A549 (cell line): ENCODE measurements at regions not wholly inside any gene's neighbourhood (a gene's known extent, or its start where the extent isn't known, plus 50 kb on each side); places are given as distances from the start of the nearest gene placed in this dataset.

Experiments
- ATAC-seq, 2 experiments: fragments of 200-7000 bp in 1 of 2; fragments of >200 bp in 1 of 2; cut with Nextera tagmentation in 1 of 2; cut with Tn5 transposase in 1 of 2; 3 replicates each; pipeline versions ENCODE4 v1.8.0 to v1.9.1; 2018 to 2020; ENCODE audit warnings: mild to moderate bottlenecking in 1 of 2, moderate library complexity in 1 of 2
- CTCF ChIA-PET: fragments of 300-600 bp; sonication (Branson Sonifier 250); formaldehyde crosslinking; extraction: SDS; loops from one replicate; lab custom pipeline; 2021; ENCODE audit warnings: antibody characterized with exemption, inconsistent platforms; lab: Yijun Ruan, JAX
- POLR2A ChIA-PET: fragments of 350-600 bp; formaldehyde crosslinking; extraction: SDS; loops from one replicate; lab custom pipeline; 2021; ENCODE audit warnings: antibody characterized with exemption, inconsistent platforms; lab: Yijun Ruan, JAX
- DNase-seq, 2 experiments: peaks; one replicate each; pipeline versions ENCODE4 v3.0.0 to v3.0.0-alpha.2; 2011 to 2016; ENCODE audit warnings: low read depth in 1 of 2, low spot score in 1 of 2
- FAIRE-seq: peaks from 2 replicates; lab custom pipeline; 2011; peaks lifted over from hg19 to GRCh38; lab: Jason Lieb, UNC
- H3K27ac ChIP-seq, 2 experiments: fragments of >200 bp; sonication (Bioruptor Twin); formaldehyde crosslinking; 3 replicates each; pipeline ENCODE4 v1.5.1; 2016 to 2017
- H3K4me1 ChIP-seq: fragments of >200 bp; sonication (Bioruptor Twin); formaldehyde crosslinking; 3 replicates; pipeline ENCODE4 v1.6.1; 2016
- H3K4me2 ChIP-seq: fragments of >200 bp; sonication (Bioruptor Twin); formaldehyde crosslinking; 3 replicates; pipeline ENCODE4 v1.6.1; 2016
- H3K4me3 ChIP-seq: fragments of >200 bp; sonication (Bioruptor Twin); formaldehyde crosslinking; 3 replicates; pipeline ENCODE4 v1.5.1; 2016
- H3K9me3 ChIP-seq: fragments of >200 bp; sonication (Bioruptor Twin); formaldehyde crosslinking; 3 replicates; pipeline ENCODE4 v1.6.1; 2016
- ATOH8 ChIP-seq: fragments of 250-450 bp; sonication (Bioruptor Pico); IDR thresholded peaks from 2 replicates; pipeline ENCODE4 v1.5.0; 2020; ENCODE audit warnings: low read depth, mild to moderate bottlenecking, moderate library complexity
- BHLHE40 ChIP-seq: IDR thresholded peaks from 2 replicates; pipeline ENCODE4 v1.6.1; 2012; ENCODE audit warnings: low read depth, low read length, inconsistent platforms
- CBX2 ChIP-seq: fragments of 200-600 bp; sonication (generic); IDR thresholded peaks from 2 replicates; pipeline ENCODE4 v1.6.1; 2016; ENCODE audit warnings: low read depth, mild to moderate bottlenecking, borderline replicate concordance
- CHD4 ChIP-seq: fragments of 200-600 bp; sonication (generic); IDR thresholded peaks from 2 replicates; pipeline ENCODE4 v1.6.1; 2016; ENCODE audit warnings: antibody characterized with exemption, mild to moderate bottlenecking, borderline replicate concordance
- E2F6 ChIP-seq: IDR thresholded peaks from 2 replicates; pipeline ENCODE4 v1.6.1; 2012; ENCODE audit warnings: low read depth, borderline replicate concordance
- EHMT2 ChIP-seq: fragments of 200-600 bp; sonication (generic); IDR thresholded peaks from 2 replicates; pipeline ENCODE4 v1.6.1; 2016; ENCODE audit warnings: antibody characterized with exemption, low read depth, mild to moderate bottlenecking, moderate library complexity
- ELK1 ChIP-seq: fragments of 150-350 bp; IDR thresholded peaks from 2 replicates; pipeline ENCODE4 v1.6.1; 2014; ENCODE audit warnings: low read depth, mild to moderate bottlenecking, low read length
- FOSL2 ChIP-seq, 2 experiments: fragments of 450-650 bp in 1 of 2; fragments of >200 bp in 1 of 2; sonication (Bioruptor Twin) in 1 of 2; formaldehyde crosslinking; IDR thresholded peaks; 2 replicates each; pipeline versions ENCODE4 v1.5.0 to v1.6.1; 2016 to 2020; ENCODE audit warnings: mild to moderate bottlenecking in 1 of 2, moderate library complexity in 1 of 2
- HDAC2 ChIP-seq: fragments of 200-600 bp; sonication (generic); IDR thresholded peaks from 2 replicates; pipeline ENCODE4 v1.6.1; 2016
- HEYL ChIP-seq: fragments of 250-450 bp; sonication (Bioruptor Pico); IDR thresholded peaks from 2 replicates; pipeline ENCODE4 v1.8.0; 2021; ENCODE audit warnings: mild to moderate bottlenecking, moderate library complexity
- HMGXB4 ChIP-seq: fragments of 250-450 bp; sonication (Bioruptor Pico); IDR thresholded peaks from 2 replicates; pipeline ENCODE4 v1.5.0; 2021; ENCODE audit warnings: mild to moderate bottlenecking, moderate library complexity, borderline replicate concordance
- JUNB ChIP-seq: fragments of >200 bp; sonication (Bioruptor Twin); formaldehyde crosslinking; IDR thresholded peaks from 2 replicates; pipeline ENCODE4 v1.6.1; 2016
- MAFK ChIP-seq: fragments of 450-650 bp; IDR thresholded peaks from 2 replicates; pipeline ENCODE4 v1.6.1; 2014; ENCODE audit not compliant: partially characterized antibody
- MAX ChIP-seq: IDR thresholded peaks from 2 replicates; pipeline ENCODE4 v1.6.1; 2012
- MAZ ChIP-seq: fragments of 150-350 bp; IDR thresholded peaks from 2 replicates; pipeline ENCODE4 v1.6.1; 2014; ENCODE audit warnings: antibody characterized with exemption, low read depth, low read length, borderline replicate concordance
- MYC ChIP-seq: IDR thresholded peaks from 2 replicates; pipeline ENCODE4 v1.6.1; 2012; ENCODE audit warnings: mild to moderate bottlenecking, inconsistent platforms, low read length, improper control_type of control experiment, borderline replicate concordance
- NFE2L2 ChIP-seq: fragments of 150-350 bp; conservative IDR thresholded peaks from 2 replicates; pipeline ENCODE4 v1.6.1; 2014; ENCODE audit warnings: low read length
- RAD21 ChIP-seq, 2 experiments: fragments of >200 bp in 1 of 2; sonication (Bioruptor Twin) in 1 of 2; formaldehyde crosslinking in 1 of 2; IDR thresholded peaks in 1 of 2; conservative IDR thresholded peaks in 1 of 2; 2 replicates in 1 of 2; 3 replicates in 1 of 2; pipeline ENCODE4 v1.6.1; 2012 to 2018; ENCODE audit warnings: inconsistent platforms in 1 of 2
- RCOR1 ChIP-seq: fragments of 150-350 bp; IDR thresholded peaks from 2 replicates; pipeline ENCODE4 v1.6.1; 2014; ENCODE audit warnings: antibody characterized with exemption, low read length, low read depth
- REST ChIP-seq: fragments of 200-600 bp; sonication (generic); IDR thresholded peaks from 2 replicates; pipeline ENCODE4 v1.6.1; 2016; ENCODE audit warnings: antibody characterized with exemption, mild to moderate bottlenecking, moderate library complexity
- RFX5 ChIP-seq: fragments of 450-650 bp; IDR thresholded peaks from 2 replicates; pipeline ENCODE4 v1.7.1; 2014; ENCODE audit warnings: antibody characterized with exemption, mild to moderate bottlenecking, moderate library complexity
- SMC3 ChIP-seq: fragments of >200 bp; sonication (Bioruptor Twin); formaldehyde crosslinking; IDR thresholded peaks from 3 replicates; pipeline ENCODE4 v1.6.1; 2018; ENCODE audit warnings: inconsistent platforms
- TFCP2L1 ChIP-seq: fragments of 250-450 bp; sonication (Bioruptor Pico); IDR thresholded peaks from 2 replicates; pipeline ENCODE4 v1.5.0; 2021; ENCODE audit warnings: mild to moderate bottlenecking
- USF2 ChIP-seq: fragments of 450-650 bp; IDR thresholded peaks from 2 replicates; pipeline ENCODE4 v1.6.1; 2014; ENCODE audit warnings: antibody characterized with exemption
- ZNF302 ChIP-seq: fragments of 250-450 bp; sonication (Bioruptor Pico); IDR thresholded peaks from 2 replicates; pipeline ENCODE4 v1.9.0; 2021; ENCODE audit warnings: inconsistent platforms, mild to moderate bottlenecking, moderate library complexity
- WGBS: methylation state at CpG from one replicate; pipeline ENCODE4 v1.1.6; 2017; ENCODE audit errors: missing lambda C conversion rate; 5-methylcytosine and 5-hydroxymethylcytosine counted together

GRCh38 chr5:113950186-113950585 lies 411.7 kb upstream of the KCNN2 start (continued):
- TF ChIP-seq REST (no peak), EHMT2 (no peak), HDAC2 (no peak)

- Histone ChIP-seq H3K9me3 (no peaks in the 10 kb centered on the region), H3K4me1 (no peaks in the 10 kb centered on the region)
- POLR2A ChIA-PET, result no interaction called here
- WGBS, result 26% methylated on average over 3 of the region's 3 CpGs
- ATAC-seq, result no peak
- CTCF ChIA-PET, result no interaction called here
- TF ChIP-seq RFX5, result no peak
- TF ChIP-seq TFCP2L1, result no peak
- no peak for TF ChIP-seq ATOH8
- TF ChIP-seq HEYL, result no peak
- no peak for TF ChIP-seq RAD21 (conservative IDR thresholded peaks at IDR 0.05 in 1 of 2, IDR thresholded peaks at IDR 0.05 in 1 of 2)
- TF ChIP-seq USF2, result no peak
- TF ChIP-seq E2F6, result no peak
- TF ChIP-seq, all 56 proteins: peak for 0
- Histone ChIP-seq H3K4me3 (no peak overlapping the region), H3K4me2 (no peak overlapping the region), H3K27ac (no peak overlapping the region)
- FAIRE-seq (no peak), DNase-seq (no peak)
These were observed 396.6 kb upstream of the KCNN2 start for GRCh38 chr5:113965225-113965624.

GRCh38 chr5:113969901-113970300 lies 392.0 kb upstream of the KCNN2 start:
- ATAC-seq (no peak), DNase-seq (no peak), FAIRE-seq (no peak)
- Histone ChIP-seq H3K4me3 (no peak overlapping the region), H3K27ac (no peak overlapping the region), H3K4me1 (no peaks in the 10 kb centered on the region), H3K4me2 (no peak overlapping the region), H3K9me3 (no peaks in the 10 kb centered on the region)
- TF ChIP-seq BHLHE40 (no peak), CHD4 (no peak), RFX5 (no peak), ZNF302 (no peak), JUNB (no peak), CBX2 (no peak), MAZ (no peak), HEYL (no peak)
- CTCF ChIA-PET, result no interaction called here
- POLR2A ChIA-PET, result no interaction called here

- H3K4me2 ChIP-seq, result no peak overlapping the region
- no peak overlapping the region for H3K27ac ChIP-seq
- ATAC-seq, result no peak
- FAIRE-seq, result no peak
- ChIA-PET POLR2A (no interaction called here), CTCF (no interaction called here)
- no peaks in the 10 kb centered on the region for H3K9me3 ChIP-seq
- no peak overlapping the region for H3K4me3 ChIP-seq
- WGBS, result 2% methylated on average over 1 of the region's 1 CpG
- no peak for DNase-seq
- TF ChIP-seq MYC (no peak), FOSL2 (IDR thresholded peaks at IDR 0.05) (no peak), FOSL2 (CRISPR knock-in tag; IDR thresholded peaks at IDR 0.05) (no peak), RCOR1 (no peak), MAX (no peak), HMGXB4 (CRISPR knock-in tag) (no peak), MAFK (no peak), SMC3 (no peak), ELK1 (no peak), NFE2L2 (no peak)
- no peaks in the 10 kb centered on the region for H3K4me1 ChIP-seq
These were observed 390.4 kb upstream of the KCNN2 start for GRCh38 chr5:113971454-113971853.
